Fibroblast of skin of right biceps (primary cell): ENCODE measurements at regions not wholly inside any gene's neighbourhood (a gene's known extent, or its start where the extent isn't known, plus 50 kb on each side); places are given as distances from the start of the nearest gene placed in this dataset.

ENCODE experiments used
- DNase-seq: peaks from one replicate; pipeline ENCODE4 v3.0.0-alpha.2; 2013

- no peak for DNase-seq
Measured at GRCh38 chr2:59706729-59707128, 846.7 kb downstream of the BCL11A start.

- DNase-seq: no peak
Measured at GRCh38 chr2:59703796-59704195, 849.7 kb downstream of the BCL11A start.

GRCh38 chr2:59702026-59702425 is 851.4 kb downstream of the BCL11A start:
- no peak for DNase-seq

GRCh38 chr2:59701271-59701994 is 852.0 kb downstream of the BCL11A start:
- no peak for DNase-seq

GRCh38 chr2:59694176-59694575 is 859.3 kb downstream of the BCL11A start:
- no peak for DNase-seq

- DNase-seq: no peak
Measured at GRCh38 chr2:59693231-59693959, 860.1 kb downstream of the BCL11A start.

- DNase-seq: no peak
Measured at GRCh38 chr2:59691518-59692190, 861.8 kb downstream of the BCL11A start.

- DNase-seq: no peak
Measured at GRCh38 chr2:59690849-59691248, 862.6 kb downstream of the BCL11A start.

- DNase-seq: no peak
Measured at GRCh38 chr2:59684771-59685166, 868.7 kb downstream of the BCL11A start.

- no peak for DNase-seq
Measured at GRCh38 chr2:59684116-59684770, 869.2 kb downstream of the BCL11A start.

GRCh38 chr2:59680863-59681262 is 872.6 kb downstream of the BCL11A start:
- DNase-seq: peak; percentile 24

GRCh38 chr2:59677158-59677557 is 876.3 kb downstream of the BCL11A start:
- no peak for DNase-seq

GRCh38 chr2:59674100-59674499 is 879.4 kb downstream of the BCL11A start:
- DNase-seq: no peak

- DNase-seq: no peak
Measured at GRCh38 chr2:59665021-59665420, 888.4 kb downstream of the BCL11A start.

GRCh38 chr2:59662127-59662861 is 891.2 kb downstream of the BCL11A start:
- no peak for DNase-seq

- DNase-seq: no peak
Measured at GRCh38 chr2:59660262-59660661, 893.2 kb downstream of the BCL11A start.

- DNase-seq: no peak
Measured at GRCh38 chr2:59658906-59659635, 894.4 kb downstream of the BCL11A start.

- no peak for DNase-seq
Measured at GRCh38 chr2:59655809-59656208, 897.6 kb downstream of the BCL11A start.

GRCh38 chr2:59654710-59655109 is 898.7 kb downstream of the BCL11A start:
- no peak for DNase-seq

GRCh38 chr2:59653164-59653563 is 900.3 kb downstream of the BCL11A start:
- DNase-seq: no peak

- DNase-seq: no peak
Measured at GRCh38 chr2:59630789-59631188, 922.7 kb downstream of the BCL11A start.

- no peak for DNase-seq
Measured at GRCh38 chr2:59627599-59627998, 925.9 kb downstream of the BCL11A start.
